Epithelial cell of proximal tubule (primary cell): ENCODE measurements at regions not wholly inside any gene's neighbourhood (a gene's known extent, or its start where the extent isn't known, plus 50 kb on each side); places are given as distances from the start of the nearest gene placed in this dataset.

ENCODE experiments used
- DNase-seq: peaks from one replicate; pipeline ENCODE4 v3.0.0-alpha.2; 2011; ENCODE audit warnings: low read depth
- H3K4me3 ChIP-seq: 2 replicates; pipeline ENCODE4 v1.5.1; 2011; ENCODE audit warnings: low read depth, mild to moderate bottlenecking, low read length
- CTCF ChIP-seq: conservative IDR thresholded peaks from 2 replicates; pipeline ENCODE4 v1.5.1; 2012; ENCODE audit warnings: low read depth, mild to moderate bottlenecking, low read length

- no peak overlapping the region for H3K4me3 ChIP-seq
- no peak for DNase-seq
- no peak for TF ChIP-seq CTCF
Measured at GRCh38 chr16:86639354-86639753, 61.0 kb downstream of the FOXL1 start.

- TF ChIP-seq CTCF: no peak
- DNase-seq: no peak
- no peak overlapping the region for H3K4me3 ChIP-seq
Measured at GRCh38 chr16:86640265-86640843, 62.0 kb downstream of the FOXL1 start.

DNA sequence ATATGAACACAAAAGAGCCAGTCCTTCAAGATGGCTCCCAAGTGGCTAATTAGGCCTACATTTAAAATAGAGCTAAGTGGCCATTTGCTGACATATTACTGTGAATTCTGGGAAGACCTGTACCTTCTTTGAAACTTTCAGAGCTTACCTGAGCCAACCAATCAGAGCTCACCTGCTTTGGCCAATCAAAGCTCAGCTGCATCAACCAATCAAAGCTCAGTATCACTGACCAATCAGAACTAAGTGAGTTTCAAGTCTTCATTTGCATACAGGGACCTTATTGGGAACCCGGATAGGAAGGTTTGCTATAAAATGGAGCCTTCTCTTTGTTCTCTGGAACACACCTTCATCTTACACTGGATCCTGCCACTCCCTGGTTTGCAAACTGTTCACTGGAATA is 63.7 kb downstream of the FOXL1 start:
- no peak overlapping the region for H3K4me3 ChIP-seq
- no peak for DNase-seq
- no peak for TF ChIP-seq CTCF

GRCh38 chr16:86643671-86644070 is 65.3 kb downstream of the FOXL1 start:
- TF ChIP-seq CTCF: no peak

DNA sequence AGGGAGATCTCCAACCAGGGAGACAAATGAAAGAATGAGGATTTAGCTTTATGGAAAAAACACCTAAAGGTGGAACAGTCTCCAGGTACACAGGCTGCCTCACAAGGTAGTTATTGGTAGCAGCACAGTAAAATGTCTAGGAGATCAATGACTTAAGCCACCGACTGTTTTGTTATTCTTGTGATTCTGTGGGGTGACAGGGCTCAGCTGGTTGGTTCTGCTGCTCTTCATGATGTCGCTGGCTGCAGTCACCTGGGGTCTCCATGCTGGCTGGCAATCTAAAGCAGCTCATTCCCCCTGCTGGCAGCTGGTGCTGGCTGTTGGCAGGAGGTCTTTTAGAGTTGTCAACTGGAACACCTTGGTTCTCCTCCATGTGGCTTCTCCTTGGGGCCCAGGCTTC is 69.2 kb downstream of the FOXL1 start:
- no peak for TF ChIP-seq CTCF
- no peak overlapping the region for H3K4me3 ChIP-seq
- no peak for DNase-seq

More at GRCh38 chr16:86643671-86644070, 65.3 kb downstream of the FOXL1 start:
- no peak overlapping the region for H3K4me3 ChIP-seq
- DNase-seq: no peak

DNA sequence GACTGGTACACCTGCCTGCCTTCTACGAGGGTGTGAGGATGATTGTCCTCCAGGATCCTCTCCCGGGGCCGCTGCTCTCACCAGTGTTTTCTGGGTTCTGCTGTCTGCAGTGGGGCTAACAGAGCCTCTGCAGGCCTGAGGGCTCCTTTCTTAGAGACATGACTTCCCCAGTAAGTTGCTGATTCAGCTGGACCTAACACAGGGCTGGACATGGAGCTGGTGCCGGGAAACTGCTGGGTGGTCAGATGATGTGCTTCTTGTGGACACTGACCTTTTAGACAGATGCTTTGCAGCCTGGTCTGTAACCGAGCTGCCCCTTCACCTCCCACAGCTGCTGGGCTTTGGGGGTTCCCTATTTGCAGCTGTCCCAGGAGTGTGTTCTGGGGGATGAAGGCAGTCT is 71.5 kb downstream of the FOXL1 start:
- no peak for TF ChIP-seq CTCF
- H3K4me3 ChIP-seq: no peak overlapping the region
- no peak for DNase-seq

DNA sequence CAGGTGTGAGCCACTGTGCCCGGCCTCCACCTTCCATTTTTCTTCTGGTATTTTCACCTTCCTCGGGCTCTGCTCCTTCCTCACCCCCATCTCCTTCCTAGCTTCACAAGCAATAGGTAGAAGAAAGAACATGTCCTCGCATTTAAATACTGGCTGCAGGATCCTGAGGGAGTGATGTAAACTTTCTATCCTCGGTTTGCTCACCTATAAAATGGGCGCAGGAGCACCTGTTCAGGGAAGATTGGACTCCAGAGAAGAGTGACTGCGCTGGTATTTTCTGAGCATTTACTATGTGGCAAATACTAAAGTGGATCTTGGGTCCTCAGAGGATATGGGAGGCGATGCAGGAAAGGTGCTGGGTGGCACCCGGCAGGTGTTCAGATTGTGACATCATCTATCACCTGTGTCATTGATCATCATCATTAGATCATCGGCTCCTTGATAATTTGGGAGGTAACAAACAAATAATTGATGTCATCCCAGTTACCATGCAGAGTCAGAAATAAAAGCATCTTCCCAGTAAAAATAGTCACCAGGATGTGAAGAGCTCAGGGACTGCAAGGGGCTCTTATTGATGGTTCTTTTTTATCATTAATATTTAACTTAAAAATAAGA is 72.8 kb downstream of the FOXL1 start:
- no peak overlapping the region for H3K4me3 ChIP-seq
- DNase-seq: no peak
- no peak for TF ChIP-seq CTCF
